IPS-15b (cell line): ENCODE measurements at regions not wholly inside any gene's neighbourhood (a gene's known extent, or its start where the extent isn't known, plus 50 kb on each side); places are given as distances from the start of the nearest gene placed in this dataset.

Experiments
- H3K27me3 ChIP-seq: one replicate; pipeline ENCODE4 v1.6.1; 2013; ENCODE audit warnings: low read length; ENCODE audit not compliant: control insufficient read depth, insufficient read depth
- H3K36me3 ChIP-seq: one replicate; pipeline ENCODE4 v1.6.1; 2013; ENCODE audit warnings: low read length; ENCODE audit not compliant: control insufficient read depth, insufficient read depth
- H3K4me1 ChIP-seq: one replicate; pipeline ENCODE4 v1.6.1; 2013; ENCODE audit warnings: mild to moderate bottlenecking, low read length; ENCODE audit not compliant: control insufficient read depth, insufficient read depth
- H3K4me3 ChIP-seq: one replicate; pipeline ENCODE4 v1.5.1; 2013; ENCODE audit warnings: low read depth, low read length
- H3K9ac ChIP-seq: one replicate; pipeline ENCODE4 v1.6.1; 2013; ENCODE audit warnings: low read depth, mild to moderate bottlenecking, low read length
- H3K9me3 ChIP-seq: one replicate; pipeline ENCODE4 v1.6.1; 2013; ENCODE audit warnings: mild to moderate bottlenecking, low read length; ENCODE audit not compliant: control insufficient read depth, insufficient read depth

GRCh38 chr3:118838871-118839270 lies 195.8 kb downstream of the IGSF11 start:
- Histone ChIP-seq H3K4me3 (no peak overlapping the region), H3K4me1 (no peaks in the 10 kb centered on the region), H3K9me3 (peaks cover 3% of the 10 kb centered on the region), H3K27me3 (no peaks in the 10 kb centered on the region), H3K9ac (no peak overlapping the region), H3K36me3 (no peaks in the 10 kb centered on the region)

GRCh38 chr3:118842147-118842863 lies 192.3 kb downstream of the IGSF11 start:
- Histone ChIP-seq H3K9me3 (peaks cover 3% of the 10 kb centered on the region), H3K9ac (no peak overlapping the region), H3K27me3 (no peaks in the 10 kb centered on the region), H3K4me3 (no peak overlapping the region), H3K36me3 (no peaks in the 10 kb centered on the region), H3K4me1 (no peaks in the 10 kb centered on the region)

- H3K4me3 ChIP-seq = no peak overlapping the region
- no peaks in the 10 kb centered on the region for H3K36me3 ChIP-seq
- no peak overlapping the region for H3K9ac ChIP-seq
- no peaks in the 10 kb centered on the region for H3K9me3 ChIP-seq
- H3K4me1 ChIP-seq = no peaks in the 10 kb centered on the region
- H3K27me3 ChIP-seq = no peaks in the 10 kb centered on the region
Observed at GRCh38 chr3:118846176-118846575, 188.5 kb downstream of the IGSF11 start.
